Stimulated activated CD8-positive, alpha-beta memory T cell treated with anti-CD3 and anti-CD28 coated beads, Interleukin-4, amount 100 ng/mL, for 1 hour (primary cell): ENCODE measurements at regions not wholly inside any gene's neighbourhood (a gene's known extent, or its start where the extent isn't known, plus 50 kb on each side); places are given as distances from the start of the nearest gene placed in this dataset.

Source experiments
- DNase-seq, 2 donors: peaks; one replicate each; pipeline ENCODE4 v3.0.0-alpha.2; 2020; ENCODE audit warnings: low read depth in 2 of 2, low spot score in 1 of 2

- DNase-seq: no peak
Measured at GRCh38 chr11:128302425-128303186, 284.8 kb downstream of the ETS1 start.

DNA sequence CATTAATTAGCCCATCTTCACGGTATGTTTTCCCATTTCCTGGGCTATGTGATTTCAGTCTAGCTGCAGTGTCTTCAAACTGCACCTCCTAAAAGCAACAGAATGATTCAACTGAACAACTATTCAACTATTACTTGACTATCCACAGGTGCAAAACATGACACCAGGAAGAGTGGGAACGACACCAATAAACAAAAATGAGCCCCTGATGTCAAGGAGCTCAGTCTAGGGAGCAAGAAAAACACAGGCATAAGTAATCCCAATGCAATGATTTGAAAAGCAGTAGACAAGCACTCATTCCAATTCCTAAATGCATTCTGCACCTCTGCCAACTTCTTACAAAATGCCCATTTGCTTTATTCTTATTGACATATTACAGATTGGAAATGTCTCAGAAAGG lies 285.6 kb downstream of the ETS1 start:
- DNase-seq: no peak

DNA sequence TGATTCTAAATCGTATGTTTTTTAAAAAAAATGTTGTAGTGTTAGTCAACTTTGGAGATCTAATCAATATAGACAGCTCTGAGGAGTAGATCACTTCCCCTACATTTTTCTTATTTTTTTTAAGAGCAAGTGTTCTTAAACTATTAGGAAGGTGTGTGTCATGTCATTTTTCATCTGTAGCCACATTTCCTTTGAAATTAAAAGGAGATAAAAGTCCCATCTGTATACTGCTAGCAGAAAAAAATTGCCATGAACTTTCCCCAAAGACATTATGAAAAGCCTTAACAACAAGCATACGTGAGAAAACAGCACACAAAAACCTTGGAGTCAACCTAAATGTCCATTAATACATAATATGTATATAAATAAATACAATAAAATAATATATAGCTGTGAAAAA lies 286.6 kb downstream of the ETS1 start:
- DNase-seq: no peak

- DNase-seq: no peak
Measured at GRCh38 chr11:128299132-128299726, 288.1 kb downstream of the ETS1 start.

DNA sequence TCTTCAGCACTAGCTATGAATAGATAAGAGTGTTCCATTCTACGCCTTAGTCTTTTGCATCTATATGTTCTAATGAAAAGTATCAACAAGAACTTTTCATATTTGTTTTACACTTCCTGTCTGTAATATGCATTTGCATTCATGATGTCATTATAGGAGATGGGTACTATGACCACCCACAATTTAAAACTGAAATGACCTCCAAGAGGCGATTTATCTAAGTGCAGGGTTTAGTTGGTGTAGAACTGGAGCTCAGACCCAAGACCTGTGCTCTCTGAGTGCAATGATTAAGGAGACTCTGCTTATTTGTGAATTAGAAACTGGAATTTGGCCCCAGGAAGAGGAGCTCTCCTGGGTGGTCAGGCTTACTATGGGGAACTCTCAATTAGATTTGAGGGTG lies 289.1 kb downstream of the ETS1 start:
- DNase-seq: no peak

DNA sequence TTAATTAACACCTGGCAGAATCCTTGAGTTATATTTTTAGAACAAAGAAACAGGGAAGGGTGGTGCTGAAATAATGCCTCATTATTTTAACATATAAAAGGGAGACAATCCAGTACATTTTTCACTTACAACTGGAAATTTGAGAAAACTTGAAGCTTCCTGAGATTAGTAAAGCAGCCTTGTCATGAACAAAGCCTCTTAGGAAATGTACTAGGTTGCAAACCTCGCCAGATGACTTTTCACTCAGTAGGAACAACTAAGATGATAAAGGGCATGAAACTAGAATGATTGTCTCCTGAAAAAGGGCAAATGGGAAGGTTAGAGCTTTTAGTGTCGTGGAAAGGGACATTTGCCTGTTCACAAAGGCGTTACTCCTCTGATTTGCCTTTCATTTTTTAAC lies 289.6 kb downstream of the ETS1 start:
- DNase-seq: no peak

DNA sequence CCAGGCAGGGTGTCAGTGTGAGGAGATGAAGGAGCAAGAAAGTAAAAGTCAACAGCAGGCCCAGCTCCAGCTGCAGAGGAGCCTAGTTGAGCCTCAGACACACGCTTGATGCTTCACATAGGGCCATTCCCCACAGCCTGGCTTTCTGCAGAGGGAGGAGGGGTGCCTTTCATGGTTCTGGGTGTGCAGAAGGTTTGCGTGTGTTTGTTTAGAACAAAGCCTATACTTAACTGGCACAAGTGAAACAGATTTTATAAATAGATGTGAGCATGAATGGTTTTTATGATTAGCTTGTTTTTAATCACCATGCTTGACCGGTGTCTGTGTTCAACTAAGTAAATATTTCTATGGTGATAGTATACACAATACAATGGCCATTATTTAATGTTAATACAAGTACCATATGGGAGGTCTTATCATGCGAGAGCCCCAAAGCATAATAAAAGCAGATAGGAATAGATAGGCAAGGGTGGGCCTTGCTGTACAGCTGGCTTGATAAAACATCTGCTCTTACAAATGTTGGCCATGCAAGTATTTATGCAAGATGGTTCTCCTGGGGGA lies 290.2 kb downstream of the ETS1 start:
- no peak for DNase-seq

- DNase-seq: no peak
Measured at GRCh38 chr11:128294671-128295050, 292.7 kb downstream of the ETS1 start.

DNA sequence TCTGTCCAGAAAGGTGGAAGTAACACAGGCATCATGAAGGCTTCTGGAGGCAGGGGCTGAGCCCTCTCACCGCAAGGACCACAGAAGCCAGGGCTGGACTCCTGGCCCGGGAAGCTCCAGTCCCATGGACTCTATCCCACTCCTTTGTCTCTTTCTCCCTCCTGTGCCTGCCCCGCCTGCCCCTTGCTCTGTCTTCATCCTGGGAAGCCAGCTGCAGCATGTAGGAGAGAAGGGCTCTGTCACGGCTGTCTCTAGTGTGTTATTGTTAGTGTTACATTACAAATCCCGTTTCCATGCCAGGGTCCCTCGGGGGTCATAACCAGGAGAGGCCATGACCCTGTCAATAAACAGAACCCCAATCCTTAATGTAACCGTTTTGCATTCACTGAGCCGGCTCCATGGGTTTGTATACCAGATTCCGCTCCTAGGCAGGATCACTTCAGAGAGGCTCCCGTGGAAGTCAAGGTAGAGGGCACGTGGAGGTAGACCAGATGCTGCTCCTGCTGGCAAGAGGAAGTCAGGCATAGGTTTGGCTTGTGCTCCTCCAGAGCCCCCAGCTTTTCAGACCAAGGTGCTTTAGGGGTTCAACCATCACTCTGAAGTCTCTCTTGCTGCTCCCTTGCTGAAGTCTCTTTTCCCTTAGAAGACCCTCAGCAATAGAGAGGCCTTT lies 293.2 kb downstream of the ETS1 start:
- DNase-seq: no peak

DNA sequence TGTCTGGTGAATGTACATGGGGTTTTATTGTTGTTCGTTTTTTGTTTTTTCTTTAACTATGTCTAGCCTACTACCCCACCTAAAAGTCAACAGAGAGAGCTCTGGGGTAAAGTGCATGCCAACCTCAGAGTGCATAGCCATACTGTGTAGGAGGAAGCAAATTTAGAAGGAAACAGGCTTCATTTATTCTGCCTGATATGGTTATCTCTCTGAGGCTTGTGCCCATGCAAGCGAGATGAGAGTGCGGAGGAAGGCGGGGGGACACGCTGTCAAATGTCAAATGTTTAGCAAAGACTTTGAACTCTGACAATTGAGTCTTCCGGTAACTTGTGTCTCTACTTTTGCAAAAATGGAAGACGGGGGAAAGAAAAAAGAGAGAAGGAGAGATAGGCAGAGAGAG lies 295.5 kb downstream of the ETS1 start:
- peak in 1 of 2 donors; percentile 44 for DNase-seq

- DNase-seq: no peak
Measured at GRCh38 chr11:128291007-128291406, 296.4 kb downstream of the ETS1 start.

- peak in 1 of 2 donors; percentile 41 for DNase-seq
Measured at GRCh38 chr11:128290106-128290840, 297.1 kb downstream of the ETS1 start.

DNA sequence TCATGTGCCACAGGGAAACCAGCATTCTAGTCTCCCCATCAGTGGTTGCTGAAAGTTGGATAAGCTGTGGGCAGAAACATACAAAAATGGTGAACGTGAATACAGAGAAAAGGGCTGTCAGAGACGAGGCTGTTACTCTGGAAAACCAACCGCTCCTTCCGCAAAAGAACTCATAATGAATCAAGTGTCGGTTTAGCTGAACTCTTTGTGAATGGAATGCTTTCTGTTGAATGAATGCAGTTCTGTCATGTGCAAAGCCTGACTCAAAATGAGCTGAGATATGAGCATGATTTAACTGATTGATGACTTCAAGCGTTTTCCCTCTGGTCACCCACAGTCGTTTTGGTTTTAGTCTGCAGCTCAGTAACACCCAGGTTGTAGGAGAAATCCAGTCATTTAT lies 298.3 kb downstream of the ETS1 start:
- no peak for DNase-seq

DNA sequence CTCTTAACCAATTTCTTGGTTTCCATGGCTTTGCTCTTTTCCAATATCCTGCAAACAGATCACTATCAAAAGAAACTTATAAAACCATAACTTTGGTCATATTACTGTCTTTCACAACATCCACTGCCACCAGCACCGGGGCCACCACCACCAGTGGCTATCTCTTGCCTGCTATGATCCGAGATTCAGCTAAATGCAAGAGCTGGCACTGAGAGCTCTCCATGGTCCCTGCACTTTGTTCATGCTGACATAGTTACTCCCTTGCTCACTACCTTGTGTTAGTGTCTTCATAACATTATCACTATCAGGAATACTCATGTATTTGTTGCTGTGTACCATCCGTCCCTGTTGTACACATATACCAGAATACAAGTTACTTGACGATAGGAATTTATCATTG lies 299.0 kb downstream of the ETS1 start:
- no peak for DNase-seq

DNA sequence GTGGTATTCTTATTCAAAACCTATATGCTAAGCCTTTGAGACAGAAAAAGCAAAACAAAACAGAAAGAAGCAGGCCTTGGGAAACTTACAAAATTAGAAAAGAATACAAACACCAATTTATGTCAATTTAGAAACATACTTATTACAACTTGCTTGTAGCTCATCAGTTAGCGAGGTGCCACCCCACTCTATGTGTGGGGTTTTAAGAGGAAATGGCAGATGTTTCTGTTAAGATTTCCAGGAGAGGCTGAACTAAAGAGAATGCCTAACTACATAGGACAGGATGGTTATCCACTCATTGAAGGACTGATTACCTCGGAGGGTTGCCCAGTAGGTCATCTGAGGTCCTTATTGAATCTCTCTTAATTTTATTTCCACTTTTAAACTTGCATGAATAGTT lies 302.0 kb downstream of the ETS1 start:
- DNase-seq: no peak

DNA sequence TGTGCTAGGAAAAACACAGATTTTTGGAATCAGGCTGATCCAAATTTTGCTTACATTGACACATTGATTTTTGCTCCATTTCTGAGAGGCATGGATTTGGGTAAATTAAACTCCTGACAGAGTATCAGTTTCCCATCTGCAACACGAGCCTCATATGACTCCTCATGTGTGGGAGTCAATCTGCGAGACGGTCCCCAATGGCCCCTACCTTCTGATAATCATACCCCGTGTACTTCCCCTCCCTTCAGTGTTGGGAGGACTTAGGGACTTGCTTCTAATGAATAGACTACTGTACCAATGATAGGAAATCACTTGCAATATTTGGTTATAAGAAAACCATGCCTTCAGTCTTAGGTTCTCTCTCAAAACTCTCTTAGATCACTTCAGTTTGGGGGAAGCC lies 302.7 kb downstream of the ETS1 start:
- DNase-seq: no peak

DNA sequence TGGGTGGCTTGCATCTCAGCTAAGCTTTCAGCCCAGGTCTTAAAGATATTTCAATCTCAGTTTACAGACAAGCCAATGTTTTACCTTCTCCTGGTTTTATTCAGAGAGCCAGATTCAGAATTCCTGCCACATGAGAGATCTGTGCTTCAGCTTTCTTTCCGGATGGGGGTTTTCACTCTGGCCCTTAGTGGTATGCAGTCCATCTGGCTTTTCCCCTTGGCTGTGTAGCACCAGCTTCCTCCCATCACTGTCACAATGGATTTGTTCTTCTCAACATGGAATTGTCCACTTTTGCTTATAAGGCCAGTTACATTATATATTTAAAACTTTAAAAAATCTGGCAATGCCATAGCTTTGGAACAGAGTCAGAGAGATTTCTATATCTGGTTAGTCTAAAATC lies 303.9 kb downstream of the ETS1 start:
- no peak for DNase-seq

- DNase-seq: no peak
Measured at GRCh38 chr11:128282053-128282452, 305.3 kb downstream of the ETS1 start.

- DNase-seq: no peak
Measured at GRCh38 chr11:128279866-128280265, 307.5 kb downstream of the ETS1 start.

DNA sequence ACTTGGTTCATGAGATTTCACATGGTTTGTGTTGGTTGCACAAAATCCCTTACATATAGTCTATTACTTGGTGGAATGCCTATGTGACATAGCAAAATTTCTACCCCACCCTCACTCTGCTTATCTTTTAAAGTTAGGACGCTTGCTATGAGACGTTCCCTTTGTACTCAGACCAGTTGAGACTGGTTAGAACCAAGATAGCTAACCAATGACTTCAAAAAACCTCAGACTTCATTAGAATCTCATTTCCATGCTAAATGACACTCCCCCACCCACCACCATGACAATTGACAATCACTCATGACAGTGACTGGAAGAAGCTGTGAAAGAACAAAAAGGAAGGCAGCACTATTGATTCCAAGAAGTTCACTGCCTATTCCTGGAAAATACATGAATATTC lies 313.6 kb downstream of the ETS1 start:
- DNase-seq: no peak

DNA sequence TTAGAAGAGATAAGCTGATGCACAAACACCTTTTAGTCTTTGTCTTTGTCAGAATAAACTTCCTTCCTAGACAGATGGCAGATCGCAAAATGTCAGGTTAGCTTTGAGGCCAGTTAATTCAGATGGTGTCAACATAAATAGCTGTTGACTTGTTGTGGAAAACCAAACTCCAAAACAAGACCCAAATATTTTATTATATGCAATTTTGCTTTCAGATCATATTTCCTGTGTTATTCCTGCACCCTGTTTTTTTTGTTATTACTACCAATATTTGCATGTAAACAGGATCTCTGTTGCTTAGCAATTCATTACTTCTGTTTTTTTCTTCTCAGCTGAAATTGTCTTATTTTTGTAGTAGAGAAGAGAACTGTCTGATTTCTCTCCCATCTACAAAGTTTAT lies 316.0 kb downstream of the ETS1 start:
- no peak for DNase-seq

- DNase-seq: no peak
Measured at GRCh38 chr11:128269466-128269865, 317.9 kb downstream of the ETS1 start.
